ENCODE measurements at regions not wholly inside any gene's neighbourhood (a gene's known extent, or its start where the extent isn't known, plus 50 kb on each side); places are given as distances from the start of the nearest gene placed in this dataset.

DNA sequence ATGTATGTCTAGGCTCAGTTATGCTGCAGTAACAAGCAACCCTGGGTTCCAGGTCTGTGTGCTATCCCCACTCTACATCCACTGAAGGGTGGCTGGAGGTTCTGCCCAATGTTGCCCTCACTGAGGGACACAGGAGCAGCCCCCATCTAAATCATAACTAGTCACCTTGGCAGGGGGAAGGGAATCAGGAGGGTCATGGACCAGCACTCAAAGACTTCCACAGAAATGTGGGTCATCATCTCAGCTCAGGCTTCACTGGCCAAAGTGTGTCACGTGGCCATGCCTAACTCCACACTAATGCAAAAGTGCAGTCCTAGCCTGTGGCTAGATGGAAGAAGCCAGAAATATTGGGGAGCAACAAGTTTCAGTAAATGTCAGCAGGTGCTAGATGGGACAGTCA, 137.3 kb upstream of the ZNF507 start:
- DNase-seq (ENCODE audit: low spot score) = no peak

DNA sequence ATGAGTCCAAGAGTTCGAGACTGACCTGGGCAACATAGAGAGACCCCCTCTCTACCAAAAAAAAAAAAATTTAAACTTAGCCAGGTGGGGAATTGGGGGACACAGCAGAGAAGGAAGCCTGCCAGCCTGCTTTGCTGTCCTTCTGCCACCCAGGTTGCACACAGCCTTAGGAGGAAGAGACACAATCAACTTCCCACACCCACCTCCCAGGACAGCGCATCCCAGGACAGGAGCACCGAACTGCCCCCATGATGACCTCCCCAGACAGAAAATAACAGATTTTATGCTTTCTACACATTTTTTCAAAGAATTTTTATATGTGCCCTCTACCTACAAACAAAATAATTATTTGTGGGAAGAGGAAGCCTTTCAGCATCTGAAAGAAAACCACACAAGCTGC, 126.0 kb upstream of the ZNF507 start:
- no peak for DNase-seq (ENCODE audit: low spot score)

DNA sequence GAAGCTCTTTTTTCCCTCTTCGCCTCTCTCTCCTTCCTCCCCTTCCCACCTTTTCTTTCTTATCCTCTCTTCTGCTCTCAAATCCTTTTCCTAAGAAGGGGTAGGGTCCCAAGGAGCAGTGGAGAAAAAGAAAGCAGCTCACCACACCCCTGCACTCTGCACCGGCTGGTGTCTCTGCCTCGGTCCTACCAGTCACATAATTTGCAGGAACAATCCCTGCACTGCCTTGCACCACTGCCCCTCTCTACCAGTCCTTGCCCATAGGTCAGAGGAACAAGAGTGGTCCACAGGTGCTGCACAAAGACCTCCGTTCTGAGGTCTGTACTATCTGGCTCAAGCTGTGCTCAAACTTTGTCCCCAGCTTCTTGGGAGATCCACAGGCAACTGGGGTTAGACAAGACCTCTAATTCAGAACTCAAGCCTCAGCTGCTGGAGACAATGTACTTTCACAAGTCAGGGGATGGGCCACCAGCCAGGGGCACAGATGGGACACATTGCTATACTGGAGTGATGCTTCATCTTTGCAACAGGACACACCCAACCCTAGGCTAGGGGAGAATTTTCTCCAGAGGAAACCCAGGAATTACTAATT, 125.4 kb upstream of the ZNF507 start:
- DNase-seq (ENCODE audit: low spot score) = no peak

DNA sequence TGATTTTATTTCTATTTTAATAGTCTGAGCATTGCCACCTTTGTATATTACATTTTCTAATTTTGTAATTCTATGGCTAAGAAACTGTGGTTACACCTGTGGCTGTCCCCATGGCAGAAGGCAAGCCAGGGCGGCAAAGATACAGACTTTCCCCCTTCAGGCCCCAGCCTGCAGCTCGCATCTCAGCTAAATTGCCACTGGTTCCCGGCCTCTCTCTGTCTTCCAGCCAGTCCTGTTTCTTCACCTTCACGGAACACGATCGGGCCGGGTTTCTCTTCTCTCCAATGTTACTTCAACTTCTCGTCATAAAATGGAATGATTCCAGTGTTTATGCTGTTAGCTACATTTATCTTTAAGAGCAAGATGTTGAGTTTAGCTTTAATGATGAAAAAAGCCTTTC, 124.5 kb upstream of the ZNF507 start:
- no peak for DNase-seq (ENCODE audit: low spot score)

DNA sequence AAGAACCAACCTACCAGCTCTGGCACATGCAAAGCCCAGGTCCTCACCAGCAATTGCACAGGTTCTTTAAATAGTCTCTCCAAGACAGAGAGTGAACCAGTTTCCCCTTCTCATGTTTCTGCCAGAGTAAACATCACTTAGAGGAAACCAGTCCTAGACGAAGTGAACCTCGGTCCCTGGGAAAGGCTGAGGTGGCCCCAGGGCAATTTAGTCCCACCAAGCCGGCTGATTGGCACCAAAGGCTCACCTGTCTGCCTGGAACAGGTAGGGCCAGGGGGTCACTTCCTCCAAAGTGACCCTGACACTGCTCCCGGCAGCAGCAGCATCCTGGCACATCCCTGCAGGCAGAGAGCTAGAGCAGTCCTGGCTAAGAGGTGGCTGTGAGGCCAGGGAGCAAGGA, 122.9 kb upstream of the ZNF507 start:
- DNase-seq (ENCODE audit: low spot score) = no peak

DNA sequence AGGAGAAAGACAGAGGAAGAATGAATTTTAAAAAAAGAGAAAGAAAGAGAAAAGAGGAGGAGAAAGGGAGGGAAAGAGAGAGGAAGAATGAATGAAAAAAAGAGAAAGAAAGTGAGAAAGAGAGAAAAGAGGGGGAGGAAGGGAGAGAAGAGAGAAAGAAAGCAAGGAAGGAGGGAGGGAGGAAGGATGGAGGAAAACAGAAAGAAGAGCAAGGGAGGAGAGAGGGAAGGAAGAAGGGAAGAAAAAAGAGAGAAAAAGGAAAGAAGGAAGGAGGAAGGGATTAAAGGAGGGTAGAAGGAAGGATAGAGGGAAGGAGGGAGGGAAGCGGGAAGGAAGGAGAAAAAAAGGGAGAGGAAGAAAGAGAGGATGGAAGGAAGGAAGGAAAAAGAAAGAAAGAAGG, 122.3 kb upstream of the ZNF507 start:
- DNase-seq (ENCODE audit: low spot score) = no peak

DNA sequence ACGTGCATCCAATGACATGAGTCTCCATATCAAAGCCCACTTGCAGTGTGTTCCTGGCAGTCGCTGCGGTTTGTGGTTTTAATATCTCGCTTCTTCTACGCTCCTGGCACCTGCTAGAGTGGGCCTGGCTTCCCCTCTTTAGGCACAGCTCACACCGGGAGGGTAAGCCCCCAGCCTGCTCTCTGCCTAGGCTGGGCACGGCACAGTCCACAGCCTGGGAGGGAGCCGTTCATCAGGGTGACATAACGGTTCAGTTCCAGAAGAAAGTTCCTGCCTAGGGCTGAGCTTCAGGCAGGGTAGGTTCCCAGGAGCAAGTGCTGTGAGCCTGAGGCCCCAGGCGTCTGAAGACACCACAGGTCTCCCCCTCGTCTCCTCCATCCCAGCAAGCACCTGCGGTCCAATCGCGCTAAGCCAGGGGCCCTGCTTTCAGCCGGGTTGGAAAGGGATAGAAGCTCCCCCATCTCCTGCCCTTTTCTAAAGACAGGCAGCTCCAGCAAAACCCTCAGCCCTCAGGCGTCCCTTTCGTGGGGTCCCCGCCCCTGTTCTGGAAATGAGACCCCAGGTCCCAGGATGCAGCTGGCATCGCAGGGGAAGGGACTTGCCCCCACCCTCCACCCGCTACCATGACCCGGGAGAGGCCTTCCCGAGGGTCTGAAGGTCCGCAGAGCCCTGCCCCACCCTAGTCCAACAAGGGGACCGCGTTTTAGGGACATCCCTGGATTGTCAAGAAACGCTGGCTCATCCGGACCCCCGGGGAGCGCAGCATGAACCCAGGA, 121.6 kb upstream of the ZNF507 start:
- peak; percentile 24 for DNase-seq (ENCODE audit: low spot score)

DNA sequence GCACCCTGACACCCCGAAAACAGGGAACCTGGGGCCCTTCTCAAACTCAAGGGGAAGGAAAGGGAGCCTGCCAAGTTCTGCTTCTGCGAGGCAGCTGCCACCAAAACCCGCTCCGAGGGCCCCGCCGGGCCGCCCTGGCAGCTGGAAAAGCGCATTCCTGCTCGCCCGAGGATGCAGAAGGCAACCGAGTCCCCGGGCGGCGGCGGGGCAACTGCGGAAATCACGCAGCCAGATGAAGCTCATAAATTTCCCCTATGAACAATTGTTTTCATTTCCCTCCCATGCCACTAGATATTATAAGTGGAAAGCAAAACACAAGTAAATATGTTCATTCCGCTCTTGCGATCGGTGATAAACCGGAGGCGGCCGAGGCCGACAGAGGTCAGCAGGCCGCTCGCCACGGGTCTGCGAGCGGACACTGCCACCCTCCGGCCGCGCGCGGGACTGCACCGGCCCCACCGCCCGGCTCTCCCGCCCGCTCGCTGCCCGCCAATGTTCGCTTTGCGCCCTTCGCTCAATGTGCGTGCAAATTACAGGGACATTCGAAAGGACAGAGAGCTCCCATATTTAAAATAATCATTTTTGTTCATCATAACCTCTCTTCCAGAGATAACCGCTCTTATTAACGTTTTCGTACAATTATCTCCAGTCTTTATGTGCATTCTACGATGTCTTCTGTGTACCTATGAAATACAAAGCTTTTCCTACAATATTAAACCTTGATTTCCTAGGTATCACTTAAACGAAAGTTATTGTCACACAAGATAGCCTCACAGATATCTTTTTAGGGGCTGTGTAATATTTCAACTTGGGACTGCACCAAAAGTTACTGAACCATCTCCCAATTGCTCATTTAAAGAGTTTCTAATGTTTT, 120.8 kb upstream of the ZNF507 start:
- DNase-seq (ENCODE audit: low spot score) = peak; percentile 46

DNA sequence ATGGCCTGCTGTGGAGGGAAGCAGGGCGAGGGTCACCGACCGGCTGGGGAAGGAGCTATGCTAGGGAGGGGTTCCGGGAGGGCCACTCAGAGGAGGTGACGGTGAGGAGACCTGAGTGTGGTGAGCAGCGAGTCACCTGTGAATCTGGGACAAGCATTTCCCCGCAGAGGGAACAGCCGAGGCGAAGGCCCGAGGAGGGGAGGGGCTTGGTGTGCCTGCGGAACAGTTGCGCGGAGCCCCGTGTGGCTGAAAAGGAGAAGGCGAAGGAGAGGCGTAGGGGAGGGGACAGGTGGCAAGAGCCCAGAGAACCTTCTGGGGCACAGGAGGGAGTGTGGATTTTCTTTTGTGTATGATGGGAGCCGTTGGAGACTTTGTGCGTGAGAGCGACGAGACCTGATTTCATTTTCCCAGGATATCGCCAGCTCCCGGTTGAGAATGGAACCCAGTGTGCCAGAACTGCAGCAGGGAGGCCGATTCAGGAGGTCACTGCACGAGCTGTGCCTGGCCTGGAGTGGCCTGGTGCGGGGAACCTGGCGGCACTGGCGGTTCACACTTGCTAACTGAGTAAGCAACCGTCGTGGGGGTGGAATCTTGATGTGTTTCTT, 117.7 kb upstream of the ZNF507 start:
- no peak for DNase-seq (ENCODE audit: low spot score)

DNA sequence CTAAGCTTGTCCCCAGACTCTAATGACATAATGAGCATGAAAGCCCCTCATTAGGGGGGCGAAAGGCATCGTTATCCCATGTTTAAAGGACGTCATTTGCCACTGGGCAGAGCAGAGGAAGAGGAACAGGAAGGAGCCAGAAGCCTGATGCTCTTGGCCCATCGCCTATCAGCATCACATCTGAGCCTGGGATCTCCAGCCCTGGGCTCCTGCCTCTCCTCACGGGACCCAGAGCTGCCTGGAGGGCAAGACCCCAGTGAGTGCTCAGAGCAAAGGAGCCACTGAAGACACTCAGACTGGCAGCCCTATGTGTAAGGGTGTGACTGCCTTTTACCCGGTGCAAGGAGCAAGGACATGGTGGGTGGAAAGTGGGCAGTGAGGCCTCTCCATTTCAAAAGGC, 115.0 kb upstream of the ZNF507 start:
- DNase-seq (ENCODE audit: low spot score) = no peak

DNA sequence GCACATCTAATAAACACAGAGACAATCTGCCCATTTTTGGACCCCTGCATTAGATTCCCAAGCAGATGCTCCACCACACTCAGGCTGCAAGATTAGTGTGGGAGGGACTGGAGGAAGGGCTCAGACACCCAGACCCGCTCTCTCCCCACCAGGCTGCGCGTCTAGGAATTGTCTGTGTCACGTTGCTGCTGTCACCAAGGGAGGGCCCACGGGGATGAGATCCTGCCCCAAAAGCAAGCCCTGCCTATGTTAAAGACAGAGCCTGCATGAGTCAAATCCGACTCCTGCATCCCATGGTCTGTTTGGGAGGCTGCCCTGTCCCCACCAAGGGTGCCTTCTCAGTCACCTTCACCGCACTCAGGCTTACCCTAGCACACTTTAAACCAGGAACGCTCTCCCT, 114.4 kb upstream of the ZNF507 start:
- DNase-seq (ENCODE audit: low spot score) = no peak

DNA sequence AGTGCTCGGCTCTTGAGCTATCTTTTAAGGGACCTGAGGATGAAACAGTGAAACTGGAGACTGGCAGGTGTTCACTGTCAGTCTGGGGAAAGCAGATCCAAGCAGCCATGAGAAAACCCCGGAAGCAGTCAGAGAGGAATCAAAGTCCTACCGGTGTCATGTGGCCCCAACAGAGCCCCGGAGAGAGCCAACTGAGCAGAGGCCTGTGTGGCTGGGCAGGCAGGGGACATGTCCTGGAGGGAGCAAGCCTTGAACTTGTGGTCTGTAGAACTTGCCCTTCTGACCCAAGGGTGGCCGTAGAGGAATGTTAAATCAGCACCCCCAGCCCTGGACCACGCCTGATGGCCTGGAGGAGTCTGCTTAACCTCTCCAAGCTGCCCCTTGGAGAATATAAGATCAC, 113.7 kb upstream of the ZNF507 start:
- no peak for DNase-seq (ENCODE audit: low spot score)

DNA sequence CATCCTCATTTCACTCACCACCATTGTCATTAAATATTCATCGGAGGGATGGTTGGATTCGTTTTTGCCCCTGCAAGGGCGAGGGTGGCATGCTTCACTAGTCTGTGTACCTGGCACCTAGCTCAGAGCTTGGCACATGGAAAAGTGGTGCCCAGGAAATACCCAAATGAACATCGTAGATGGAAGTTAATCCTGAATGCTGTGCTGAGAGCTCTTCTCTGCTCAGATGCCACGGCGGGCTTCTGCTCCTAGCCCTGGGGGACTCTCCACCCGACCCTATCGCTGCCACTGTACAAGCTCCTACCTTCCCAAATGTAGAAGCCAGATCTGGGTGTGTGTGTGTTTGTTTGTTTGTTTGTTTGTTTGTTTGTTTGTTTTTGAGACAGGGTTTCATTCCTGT, 113.0 kb upstream of the ZNF507 start:
- DNase-seq (ENCODE audit: low spot score) = no peak

DNA sequence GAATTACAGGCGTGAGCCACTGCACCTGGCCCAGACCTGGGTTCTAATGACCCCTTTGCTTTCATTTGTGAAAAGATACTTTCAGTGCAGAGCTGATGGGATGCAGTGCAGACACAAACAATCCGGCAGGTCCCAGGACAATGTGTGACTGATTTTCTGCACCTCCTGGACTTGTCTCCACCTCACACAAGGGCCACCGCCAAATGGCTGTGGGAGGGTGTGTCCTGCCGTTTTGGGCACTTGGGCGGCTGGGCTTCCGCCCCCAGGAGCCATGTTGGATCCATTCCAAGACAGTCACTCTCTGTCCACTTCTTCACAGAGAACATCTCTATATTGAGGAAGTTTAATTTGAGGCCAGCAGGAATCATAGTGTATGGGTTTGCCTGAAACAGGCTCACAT, 112.3 kb upstream of the ZNF507 start:
- no peak for DNase-seq (ENCODE audit: low spot score)

DNA sequence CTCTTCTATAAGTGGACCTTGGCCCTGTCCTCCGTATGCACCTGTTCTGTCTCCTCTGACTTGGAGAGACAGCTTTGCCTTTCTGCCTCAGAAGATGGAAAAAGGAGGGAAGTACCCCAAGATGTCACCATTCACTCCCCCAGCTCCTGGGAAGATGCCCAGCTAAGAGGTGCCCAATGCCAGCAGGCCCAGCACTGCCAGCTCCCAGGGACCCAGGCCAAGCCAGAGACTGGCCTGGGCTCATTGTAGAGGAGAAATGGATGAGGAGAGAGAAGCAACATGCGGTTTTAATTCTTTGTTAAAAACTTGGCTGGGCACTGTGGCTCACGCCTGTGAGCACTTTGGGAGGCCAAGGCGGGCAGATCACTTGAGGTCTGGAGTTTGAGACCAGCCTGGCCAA, 111.5 kb upstream of the ZNF507 start:
- DNase-seq (ENCODE audit: low spot score) = no peak

DNA sequence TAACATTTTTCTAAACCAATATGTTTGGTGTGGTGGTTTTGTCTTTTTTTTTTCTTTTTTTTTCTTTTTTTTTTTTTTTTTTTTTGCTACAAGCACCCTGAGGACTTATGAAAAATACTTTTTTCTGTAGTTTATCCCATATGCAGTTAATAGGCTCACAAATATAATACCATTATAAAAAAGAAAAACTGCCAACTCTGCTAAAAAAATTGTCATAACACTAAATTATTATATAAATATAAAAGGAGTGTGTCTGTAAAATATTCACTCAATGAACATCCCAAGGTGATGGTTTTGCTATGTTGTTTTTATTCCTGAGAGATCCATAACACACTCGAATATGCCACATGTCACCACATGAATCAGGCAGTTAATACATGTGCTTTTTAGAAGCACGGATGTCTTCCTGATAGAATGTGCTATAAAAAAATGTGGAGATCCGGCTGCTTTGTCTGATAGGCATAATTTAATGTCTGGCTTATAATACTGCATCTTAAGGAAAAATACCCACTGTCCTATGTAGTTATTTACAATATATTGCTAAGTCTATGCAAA, 110.7 kb upstream of the ZNF507 start:
- DNase-seq (ENCODE audit: low spot score) = no peak

DNA sequence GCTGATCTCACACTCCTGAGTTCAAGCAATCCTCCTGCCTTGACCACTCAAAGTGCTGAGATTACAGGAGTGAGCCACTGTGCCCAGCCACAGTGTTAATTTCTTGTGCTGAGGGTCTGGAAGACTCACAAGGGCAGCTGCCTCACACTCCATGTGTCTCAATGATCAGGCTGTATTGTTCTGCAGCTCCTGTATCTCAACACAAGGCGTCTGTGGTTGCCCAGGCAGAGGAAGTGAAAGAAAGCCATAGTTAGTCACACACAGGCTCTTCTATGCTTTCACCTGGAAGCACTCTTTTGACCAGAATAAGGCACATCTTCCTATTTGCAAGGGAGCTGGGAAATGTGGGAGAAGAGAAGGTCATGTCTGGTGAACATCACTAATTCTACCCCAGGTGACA, 107.3 kb upstream of the ZNF507 start:
- DNase-seq (ENCODE audit: low spot score) = no peak

DNA sequence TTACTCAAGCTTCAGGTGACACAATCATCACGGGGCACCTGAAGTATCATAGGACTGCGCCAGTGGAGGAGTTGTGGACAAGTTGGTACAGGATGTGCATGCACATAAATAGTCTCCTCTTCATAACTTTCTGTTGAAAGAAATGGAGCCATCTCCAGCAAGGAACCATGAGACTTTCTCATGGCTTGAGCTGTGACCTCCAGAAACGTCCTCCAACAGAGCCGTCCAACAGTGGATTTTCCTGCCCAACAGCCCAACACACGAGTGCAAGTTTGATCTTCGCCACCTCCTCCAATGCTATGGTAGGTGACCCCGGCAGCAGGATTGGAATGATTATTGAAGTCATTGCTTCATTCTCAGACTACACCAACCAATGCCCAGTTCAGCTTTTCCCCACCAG, 105.1 kb upstream of the ZNF507 start:
- no peak for DNase-seq (ENCODE audit: low spot score)

DNA sequence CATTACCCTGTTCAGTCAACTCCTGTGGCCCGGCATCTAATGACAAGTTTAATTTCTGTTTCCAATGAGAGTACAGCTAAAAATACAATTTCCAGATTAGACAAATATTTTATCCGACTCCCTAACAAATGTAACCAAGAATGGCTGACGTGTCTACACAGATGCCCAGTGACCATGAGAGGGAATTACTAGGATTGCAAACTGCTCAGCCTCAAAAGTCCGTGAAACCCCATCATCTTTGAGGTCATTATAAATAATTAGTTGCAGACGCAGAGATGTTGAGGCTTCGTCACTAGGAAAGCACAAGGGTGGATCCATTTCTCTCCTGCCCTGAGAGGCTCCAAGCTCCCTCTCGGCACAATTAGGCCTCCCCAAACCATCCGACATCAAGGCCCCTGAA, 104.1 kb upstream of the ZNF507 start:
- no peak for DNase-seq (ENCODE audit: low spot score)

DNA sequence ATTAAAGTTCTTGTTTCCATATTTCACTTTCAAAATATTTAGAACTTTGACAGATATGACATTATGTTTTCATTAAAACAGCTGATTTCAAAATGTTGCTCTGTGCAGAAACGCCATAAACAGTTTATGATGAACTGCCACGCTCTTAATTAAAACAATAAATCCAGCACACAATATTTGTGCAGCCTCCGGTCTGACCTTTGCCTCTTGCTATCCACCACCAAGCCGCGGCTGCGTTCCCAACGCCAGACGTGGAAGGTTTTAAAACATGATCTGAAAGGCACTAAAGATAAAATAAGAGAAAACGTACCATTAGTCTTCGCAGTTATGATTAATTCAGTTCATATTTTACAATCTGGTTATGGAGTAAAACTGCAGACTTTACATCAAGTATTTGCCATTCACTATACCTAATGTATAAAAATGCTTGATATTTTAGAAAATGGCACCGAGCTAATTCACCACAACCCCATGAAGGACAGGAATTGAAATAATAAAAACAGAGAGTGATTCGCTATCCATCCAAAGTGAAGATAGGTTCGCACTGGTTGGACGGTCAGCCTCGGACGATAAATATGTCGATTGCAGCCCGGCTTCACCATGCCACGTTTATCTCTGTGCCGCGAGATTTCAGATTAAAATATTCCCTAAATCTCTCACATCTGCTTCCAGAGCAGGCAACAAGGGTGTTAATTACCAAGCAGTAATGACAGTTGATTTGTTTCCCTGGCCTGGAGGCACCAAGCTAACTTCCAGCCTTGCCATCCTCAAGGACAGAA, 103.3 kb upstream of the ZNF507 start:
- DNase-seq (ENCODE audit: low spot score) = no peak

DNA sequence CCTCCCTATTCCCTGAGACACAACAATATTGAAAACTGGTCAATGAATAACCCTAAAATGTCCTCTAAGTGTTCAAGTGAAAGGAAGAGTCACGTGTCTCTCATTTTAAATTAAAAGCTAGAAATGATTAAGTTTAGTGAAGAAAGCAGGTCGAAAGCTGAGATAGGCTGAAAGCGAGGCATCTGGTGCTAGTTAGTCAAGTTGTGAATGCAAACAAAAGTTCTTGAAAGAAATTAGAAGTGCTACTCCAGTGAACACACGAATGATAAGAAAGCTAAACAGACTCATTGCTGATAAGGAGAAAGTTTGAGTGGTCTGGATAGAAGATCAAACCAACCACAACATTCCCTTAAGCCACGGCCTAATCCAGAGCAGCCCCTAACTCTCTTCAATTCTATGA, 99.4 kb upstream of the ZNF507 start:
- no peak for DNase-seq (ENCODE audit: low spot score)
